Astrocyte (in vitro differentiated cells and primary cell): ENCODE measurements at regions not wholly inside any gene's neighbourhood (a gene's known extent, or its start where the extent isn't known, plus 50 kb on each side); places are given as distances from the start of the nearest gene placed in this dataset.

ENCODE experiments used
- DNase-seq: peaks from one replicate; pipeline ENCODE4 v3.0.0-alpha.2; 2010; ENCODE audit warnings: low read depth
- FAIRE-seq: peaks from 2 replicates; lab custom pipeline; 2011; peaks lifted over from hg19 to GRCh38; lab: Jason Lieb, UNC
- H2AFZ ChIP-seq: 2 replicates; pipeline ENCODE4 v1.6.0; 2012; ENCODE audit warnings: low read depth, low read length, inconsistent platforms
- H3K27ac ChIP-seq: 2 replicates; pipeline ENCODE4 v1.5.1; 2011; ENCODE audit warnings: low read depth, low read length, inconsistent platforms
- H3K27me3 ChIP-seq: 2 replicates; pipeline ENCODE4 v1.6.0; 2011; ENCODE audit warnings: low read length, inconsistent platforms; ENCODE audit not compliant: insufficient read depth
- H3K36me3 ChIP-seq: 2 replicates; pipeline ENCODE4 v1.5.1; 2011; ENCODE audit warnings: low read length, inconsistent platforms; ENCODE audit not compliant: insufficient read depth
- H3K4me1 ChIP-seq: 2 replicates; pipeline ENCODE4 v1.5.1; 2011; ENCODE audit warnings: low read length, inconsistent platforms; ENCODE audit not compliant: insufficient read depth
- H3K4me2 ChIP-seq: 2 replicates; pipeline ENCODE4 v1.6.0; 2012; ENCODE audit warnings: low read length, inconsistent platforms
- H3K4me3 ChIP-seq: 2 replicates; pipeline ENCODE4 v1.5.1; 2011; ENCODE audit warnings: low read depth, mild to moderate bottlenecking, low read length, inconsistent platforms; ENCODE audit not compliant: insufficient read depth
- H3K79me2 ChIP-seq: 2 replicates; pipeline ENCODE4 v1.6.0; 2012; ENCODE audit warnings: mild to moderate bottlenecking, low read length, inconsistent platforms; ENCODE audit not compliant: insufficient read depth
- H3K9ac ChIP-seq: 2 replicates; pipeline ENCODE4 v1.6.0; 2012; ENCODE audit warnings: mild to moderate bottlenecking, low read length, inconsistent platforms
- H3K9me3 ChIP-seq: 2 replicates; pipeline ENCODE4 v1.5.1; 2012; ENCODE audit warnings: low read depth, mild to moderate bottlenecking, low read length, inconsistent platforms; ENCODE audit not compliant: insufficient read depth
- H4K20me1 ChIP-seq: 2 replicates; pipeline ENCODE4 v1.6.0; 2012; ENCODE audit warnings: low read length, inconsistent platforms; ENCODE audit not compliant: insufficient read depth
- H3K27ac Mint-ChIP-seq: one replicate; pipeline ENCODE4 v1.8.0; 2021; ENCODE audit warnings: mild to moderate bottlenecking, mixed read lengths; ENCODE audit not compliant: unreplicated experiment
- H3K27me3 Mint-ChIP-seq: one replicate; pipeline ENCODE4 v1.8.0; 2021; ENCODE audit warnings: low read depth, mixed read lengths; ENCODE audit not compliant: unreplicated experiment
- H3K36me3 Mint-ChIP-seq: one replicate; pipeline ENCODE4 v1.8.0; 2021; ENCODE audit warnings: low read depth, mixed read lengths; ENCODE audit not compliant: unreplicated experiment
- H3K4me1 Mint-ChIP-seq: one replicate; pipeline ENCODE4 v1.8.0; 2021; ENCODE audit warnings: low read depth, mixed read lengths; ENCODE audit not compliant: unreplicated experiment
- H3K4me3 Mint-ChIP-seq: one replicate; pipeline ENCODE4 v1.8.0; 2021; ENCODE audit warnings: mild to moderate bottlenecking, moderate library complexity, mixed read lengths; ENCODE audit not compliant: unreplicated experiment
- H3K9me3 Mint-ChIP-seq: one replicate; pipeline ENCODE4 v1.8.0; 2021; ENCODE audit warnings: mild to moderate bottlenecking, mixed read lengths; ENCODE audit not compliant: unreplicated experiment
- EZH2 ChIP-seq: IDR thresholded peaks from 2 replicates; pipeline ENCODE4 v1.6.1; 2012; ENCODE audit warnings: mild to moderate bottlenecking, low read length, inconsistent platforms; ENCODE audit not compliant: insufficient read depth
- TF ChIP-seq, protein P1 (sequence below): IDR thresholded peaks from 2 replicates; pipeline ENCODE4 v1.5.1; 2011; ENCODE audit warnings: low read depth, mild to moderate bottlenecking, inconsistent platforms, low read length, moderate library complexity; ENCODE audit not compliant: insufficient read depth

DNA sequence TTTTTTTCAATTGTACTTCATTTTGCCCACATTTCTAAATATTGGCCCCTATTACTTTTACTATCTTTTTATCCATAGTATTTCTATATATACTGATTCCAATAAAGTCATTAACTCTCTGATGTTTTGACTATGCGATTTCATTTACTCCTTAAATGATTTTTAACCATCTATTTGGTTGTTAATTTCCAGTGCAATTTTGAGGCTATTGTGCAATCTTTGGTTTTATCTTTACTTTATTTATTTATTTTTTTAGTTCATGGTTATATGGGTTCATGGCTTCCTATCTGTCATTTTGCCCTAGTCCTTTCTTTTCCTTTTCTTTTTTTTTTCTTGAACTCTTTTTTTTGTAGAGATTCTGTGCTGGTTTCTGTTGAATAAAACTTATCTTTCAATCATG is 1408.0 kb upstream of the GBE1 start:
- Histone ChIP-seq H3K4me1 (no peaks in the 10 kb centered on the region), H3K4me3 (no peak overlapping the region), H3K9ac (no peak overlapping the region), H3K27me3 (no peaks in the 10 kb centered on the region), H3K27ac (no peak overlapping the region), H3K4me2 (no peak overlapping the region), H3K9me3 (no peaks in the 10 kb centered on the region), H4K20me1 (no peaks in the 10 kb centered on the region), H2AFZ (no peak overlapping the region), H3K79me2 (no peaks in the 10 kb centered on the region), H3K36me3 (no peaks in the 10 kb centered on the region)
- Mint-ChIP-seq H3K27ac (no peak overlapping the region), H3K9me3 (no peaks in the 10 kb centered on the region), H3K27me3 (no peaks in the 10 kb centered on the region), H3K36me3 (no peaks in the 10 kb centered on the region), H3K4me3 (no peak overlapping the region), H3K4me1 (no peaks in the 10 kb centered on the region)
- TF ChIP-seq, protein P1, sequence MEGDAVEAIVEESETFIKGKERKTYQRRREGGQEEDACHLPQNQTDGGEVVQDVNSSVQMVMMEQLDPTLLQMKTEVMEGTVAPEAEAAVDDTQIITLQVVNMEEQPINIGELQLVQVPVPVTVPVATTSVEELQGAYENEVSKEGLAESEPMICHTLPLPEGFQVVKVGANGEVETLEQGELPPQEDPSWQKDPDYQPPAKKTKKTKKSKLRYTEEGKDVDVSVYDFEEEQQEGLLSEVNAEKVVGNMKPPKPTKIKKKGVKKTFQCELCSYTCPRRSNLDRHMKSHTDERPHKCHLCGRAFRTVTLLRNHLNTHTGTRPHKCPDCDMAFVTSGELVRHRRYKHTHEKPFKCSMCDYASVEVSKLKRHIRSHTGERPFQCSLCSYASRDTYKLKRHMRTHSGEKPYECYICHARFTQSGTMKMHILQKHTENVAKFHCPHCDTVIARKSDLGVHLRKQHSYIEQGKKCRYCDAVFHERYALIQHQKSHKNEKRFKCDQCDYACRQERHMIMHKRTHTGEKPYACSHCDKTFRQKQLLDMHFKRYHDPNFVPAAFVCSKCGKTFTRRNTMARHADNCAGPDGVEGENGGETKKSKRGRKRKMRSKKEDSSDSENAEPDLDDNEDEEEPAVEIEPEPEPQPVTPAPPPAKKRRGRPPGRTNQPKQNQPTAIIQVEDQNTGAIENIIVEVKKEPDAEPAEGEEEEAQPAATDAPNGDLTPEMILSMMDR: no peak
- TF ChIP-seq EZH2: no peak
- FAIRE-seq (no peak), DNase-seq (no peak)

DNA sequence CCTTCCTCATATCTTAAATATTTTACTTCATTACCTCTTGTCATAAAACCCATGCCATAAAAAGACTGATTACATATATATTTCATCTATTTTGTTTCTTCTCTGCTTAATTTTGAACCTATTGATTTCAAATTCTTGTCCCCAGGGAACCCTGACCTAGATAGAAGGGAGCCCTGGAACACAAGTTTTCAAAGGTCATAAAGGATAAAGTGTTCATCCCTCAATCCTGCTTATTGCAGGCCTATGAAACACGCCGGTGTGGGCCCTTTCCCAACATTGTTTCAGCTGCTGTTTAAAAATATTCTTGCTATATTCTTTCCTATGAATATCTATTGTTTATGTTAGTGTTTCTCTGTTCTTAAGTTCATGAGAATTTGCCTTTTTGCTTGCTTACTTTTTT is 1389.5 kb upstream of the GBE1 start:
- TF ChIP-seq, protein P1: no peak
- TF ChIP-seq EZH2: no peak
- no peak for FAIRE-seq
- H3K4me3 Mint-ChIP-seq: no peak overlapping the region
- no peak overlapping the region for H3K27ac Mint-ChIP-seq
- Histone ChIP-seq H4K20me1 (no peaks in the 10 kb centered on the region), H3K9ac (no peak overlapping the region), H3K4me1 (no peaks in the 10 kb centered on the region), H3K4me3 (no peak overlapping the region), H2AFZ (no peak overlapping the region), H3K27ac (no peak overlapping the region), H3K4me2 (no peak overlapping the region), H3K36me3 (no peaks in the 10 kb centered on the region), H3K79me2 (no peaks in the 10 kb centered on the region), H3K27me3 (no peaks in the 10 kb centered on the region), H3K9me3 (no peaks in the 10 kb centered on the region)
- no peak for DNase-seq
- no peaks in the 10 kb centered on the region for H3K27me3 Mint-ChIP-seq
- no peaks in the 10 kb centered on the region for H3K9me3 Mint-ChIP-seq
- H3K4me1 Mint-ChIP-seq: no peaks in the 10 kb centered on the region
- no peaks in the 10 kb centered on the region for H3K36me3 Mint-ChIP-seq

DNA sequence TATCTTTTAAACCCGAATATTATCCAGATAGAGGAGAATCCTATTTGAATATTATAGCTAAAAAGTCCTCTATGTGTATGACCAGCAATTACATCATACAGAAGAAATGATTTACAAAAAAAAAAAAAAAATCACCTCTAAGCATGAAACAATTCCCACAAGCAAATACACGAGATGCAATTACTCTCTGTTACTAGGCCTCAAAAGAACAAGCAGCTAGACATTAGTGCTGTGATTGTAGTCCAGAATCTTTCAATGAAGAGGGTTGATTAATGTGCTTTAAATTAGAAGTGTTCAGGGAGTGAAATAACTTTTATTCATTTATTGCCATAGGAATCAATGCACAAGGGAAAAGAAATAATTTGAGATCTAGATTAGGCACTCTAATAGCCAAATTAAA is 1379.5 kb upstream of the GBE1 start:
- no peaks in the 10 kb centered on the region for H3K9me3 ChIP-seq
- no peak overlapping the region for H3K4me2 ChIP-seq
- H3K27ac Mint-ChIP-seq: no peak overlapping the region
- H2AFZ ChIP-seq: no peak overlapping the region
- no peaks in the 10 kb centered on the region for H3K4me1 Mint-ChIP-seq
- H3K4me3 ChIP-seq: no peak overlapping the region
- no peak for TF ChIP-seq EZH2
- H3K27me3 Mint-ChIP-seq: no peaks in the 10 kb centered on the region
- no peak overlapping the region for H3K9ac ChIP-seq
- H3K9me3 Mint-ChIP-seq: no peaks in the 10 kb centered on the region
- no peaks in the 10 kb centered on the region for H3K4me1 ChIP-seq
- H3K36me3 ChIP-seq: no peaks in the 10 kb centered on the region
- no peak overlapping the region for H3K4me3 Mint-ChIP-seq
- FAIRE-seq (no peak), DNase-seq (no peak)
- H3K27me3 ChIP-seq: no peaks in the 10 kb centered on the region
- no peak overlapping the region for H3K27ac ChIP-seq
- H4K20me1 ChIP-seq: no peaks in the 10 kb centered on the region
- H3K36me3 Mint-ChIP-seq: no peaks in the 10 kb centered on the region
- H3K79me2 ChIP-seq: no peaks in the 10 kb centered on the region
